HL-60 (cell line): ENCODE measurements at regions not wholly inside any gene's neighbourhood (a gene's known extent, or its start where the extent isn't known, plus 50 kb on each side); places are given as distances from the start of the nearest gene placed in this dataset.
"Not testable (repeated sequence)": the region's sequence is repeated elsewhere in the genome, so short reads cannot be mapped to it uniquely, and the experiment has no call there.

ENCODE experiments used
- DNase-seq, 2 experiments: peaks; one replicate each; pipeline ENCODE4 v3.0.0-alpha.2; 2010 to 2020; ENCODE audit warnings: low read depth in 1 of 2, low spot score in 1 of 2
- H3K27ac ChIP-seq: fragments of 250-450 bp; sonication (Bioruptor Pico); replicated peaks from 2 replicates; pipeline ENCODE4 v1.5.1; 2020; ENCODE audit warnings: mild to moderate bottlenecking, moderate library complexity
- H3K27me3 ChIP-seq: fragments of 250-450 bp; sonication (Bioruptor Pico); 2 replicates; pipeline ENCODE4 v1.5.1; 2021; ENCODE audit warnings: mild to moderate bottlenecking, moderate library complexity; ENCODE audit not compliant: insufficient read depth, poor library complexity, severe bottlenecking
- H3K4me3 ChIP-seq: replicated peaks from 2 replicates; pipeline ENCODE4 v1.5.1; 2011; ENCODE audit warnings: mild to moderate bottlenecking, control low read depth, low read length; ENCODE audit not compliant: insufficient read depth
- GABPA ChIP-seq: IDR thresholded peaks from 2 replicates; pipeline ENCODE4 v1.6.1; 2012; ENCODE audit warnings: low read depth
- POLR2AphosphoS5 ChIP-seq: IDR thresholded peaks from 2 replicates; pipeline ENCODE4 v1.6.1; 2012; ENCODE audit warnings: low read depth
- SPI1 ChIP-seq: IDR thresholded peaks from 2 replicates; pipeline ENCODE4 v1.6.1; 2012; ENCODE audit warnings: low read depth, mild to moderate bottlenecking, borderline replicate concordance
- TF ChIP-seq, protein P1 (sequence below): IDR thresholded peaks from one replicate; pipeline ENCODE4 v1.5.1; 2011; ENCODE audit warnings: low read length, control low read depth, inconsistent platforms; ENCODE audit not compliant: insufficient read depth
- TF ChIP-seq, protein P2 (sequence below): IDR thresholded peaks from 2 replicates; pipeline ENCODE4 v1.6.1; 2012; ENCODE audit warnings: low read depth; ENCODE audit not compliant: insufficient replicate concordance

DNA sequence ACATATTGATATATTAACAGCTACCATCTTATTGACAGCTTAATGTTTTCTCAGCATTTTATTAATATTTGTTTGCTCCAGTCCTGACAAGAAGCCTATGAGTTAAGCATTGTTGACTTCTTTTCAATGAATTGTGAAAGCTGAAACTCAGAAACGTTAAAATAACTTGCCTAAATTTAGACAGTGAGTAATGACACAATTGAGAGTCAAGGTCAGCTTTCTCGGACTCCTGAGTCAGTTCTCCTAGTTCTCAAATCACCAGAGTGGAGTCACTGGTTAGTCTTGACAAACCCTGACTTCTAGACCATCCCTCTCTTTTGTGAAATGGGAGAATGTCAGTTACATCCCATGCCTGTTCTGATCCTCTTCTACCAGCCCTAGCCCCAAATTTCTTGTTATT lies 222.7 kb upstream of the ACO1 start:
- H3K27ac ChIP-seq, result no peak overlapping the region

DNA sequence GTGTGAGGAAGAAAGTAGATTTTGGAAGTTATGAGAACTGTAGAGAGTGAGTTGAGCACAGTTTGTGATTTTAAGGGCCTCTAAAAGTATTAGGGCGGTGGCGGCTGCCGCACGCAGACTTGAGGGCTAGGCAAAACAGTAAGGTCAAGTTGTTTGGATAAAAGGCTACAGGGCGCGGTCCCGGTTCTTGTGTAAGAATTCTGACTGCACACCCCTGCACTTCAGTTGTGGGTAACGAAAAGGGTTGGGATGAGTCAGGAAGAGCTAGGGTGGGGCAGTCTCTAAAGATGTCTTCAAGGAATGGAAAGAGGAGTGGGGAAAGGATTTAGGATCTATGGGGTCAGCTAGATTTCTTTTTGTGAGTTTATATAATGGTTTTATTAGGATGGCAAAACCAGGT lies 218.1 kb upstream of the ACO1 start:
- H3K4me3 ChIP-seq, H3K27me3 ChIP-seq, H3K27ac ChIP-seq, DNase-seq: not testable (repeated sequence)

More for the DNA sequence above, 222.7 kb upstream of the ACO1 start:
- no peak for DNase-seq
- no peak overlapping the region for H3K4me3 ChIP-seq
- no peaks in the 10 kb centered on the region for H3K27me3 ChIP-seq
- TF ChIP-seq GABPA (no peak), SPI1 (no peak), POLR2AphosphoS5 (no peak)
- TF ChIP-seq, protein P1, sequence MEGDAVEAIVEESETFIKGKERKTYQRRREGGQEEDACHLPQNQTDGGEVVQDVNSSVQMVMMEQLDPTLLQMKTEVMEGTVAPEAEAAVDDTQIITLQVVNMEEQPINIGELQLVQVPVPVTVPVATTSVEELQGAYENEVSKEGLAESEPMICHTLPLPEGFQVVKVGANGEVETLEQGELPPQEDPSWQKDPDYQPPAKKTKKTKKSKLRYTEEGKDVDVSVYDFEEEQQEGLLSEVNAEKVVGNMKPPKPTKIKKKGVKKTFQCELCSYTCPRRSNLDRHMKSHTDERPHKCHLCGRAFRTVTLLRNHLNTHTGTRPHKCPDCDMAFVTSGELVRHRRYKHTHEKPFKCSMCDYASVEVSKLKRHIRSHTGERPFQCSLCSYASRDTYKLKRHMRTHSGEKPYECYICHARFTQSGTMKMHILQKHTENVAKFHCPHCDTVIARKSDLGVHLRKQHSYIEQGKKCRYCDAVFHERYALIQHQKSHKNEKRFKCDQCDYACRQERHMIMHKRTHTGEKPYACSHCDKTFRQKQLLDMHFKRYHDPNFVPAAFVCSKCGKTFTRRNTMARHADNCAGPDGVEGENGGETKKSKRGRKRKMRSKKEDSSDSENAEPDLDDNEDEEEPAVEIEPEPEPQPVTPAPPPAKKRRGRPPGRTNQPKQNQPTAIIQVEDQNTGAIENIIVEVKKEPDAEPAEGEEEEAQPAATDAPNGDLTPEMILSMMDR, result no peak
- TF ChIP-seq, protein P2, sequence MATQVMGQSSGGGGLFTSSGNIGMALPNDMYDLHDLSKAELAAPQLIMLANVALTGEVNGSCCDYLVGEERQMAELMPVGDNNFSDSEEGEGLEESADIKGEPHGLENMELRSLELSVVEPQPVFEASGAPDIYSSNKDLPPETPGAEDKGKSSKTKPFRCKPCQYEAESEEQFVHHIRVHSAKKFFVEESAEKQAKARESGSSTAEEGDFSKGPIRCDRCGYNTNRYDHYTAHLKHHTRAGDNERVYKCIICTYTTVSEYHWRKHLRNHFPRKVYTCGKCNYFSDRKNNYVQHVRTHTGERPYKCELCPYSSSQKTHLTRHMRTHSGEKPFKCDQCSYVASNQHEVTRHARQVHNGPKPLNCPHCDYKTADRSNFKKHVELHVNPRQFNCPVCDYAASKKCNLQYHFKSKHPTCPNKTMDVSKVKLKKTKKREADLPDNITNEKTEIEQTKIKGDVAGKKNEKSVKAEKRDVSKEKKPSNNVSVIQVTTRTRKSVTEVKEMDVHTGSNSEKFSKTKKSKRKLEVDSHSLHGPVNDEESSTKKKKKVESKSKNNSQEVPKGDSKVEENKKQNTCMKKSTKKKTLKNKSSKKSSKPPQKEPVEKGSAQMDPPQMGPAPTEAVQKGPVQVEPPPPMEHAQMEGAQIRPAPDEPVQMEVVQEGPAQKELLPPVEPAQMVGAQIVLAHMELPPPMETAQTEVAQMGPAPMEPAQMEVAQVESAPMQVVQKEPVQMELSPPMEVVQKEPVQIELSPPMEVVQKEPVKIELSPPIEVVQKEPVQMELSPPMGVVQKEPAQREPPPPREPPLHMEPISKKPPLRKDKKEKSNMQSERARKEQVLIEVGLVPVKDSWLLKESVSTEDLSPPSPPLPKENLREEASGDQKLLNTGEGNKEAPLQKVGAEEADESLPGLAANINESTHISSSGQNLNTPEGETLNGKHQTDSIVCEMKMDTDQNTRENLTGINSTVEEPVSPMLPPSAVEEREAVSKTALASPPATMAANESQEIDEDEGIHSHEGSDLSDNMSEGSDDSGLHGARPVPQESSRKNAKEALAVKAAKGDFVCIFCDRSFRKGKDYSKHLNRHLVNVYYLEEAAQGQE, result no peak

DNA sequence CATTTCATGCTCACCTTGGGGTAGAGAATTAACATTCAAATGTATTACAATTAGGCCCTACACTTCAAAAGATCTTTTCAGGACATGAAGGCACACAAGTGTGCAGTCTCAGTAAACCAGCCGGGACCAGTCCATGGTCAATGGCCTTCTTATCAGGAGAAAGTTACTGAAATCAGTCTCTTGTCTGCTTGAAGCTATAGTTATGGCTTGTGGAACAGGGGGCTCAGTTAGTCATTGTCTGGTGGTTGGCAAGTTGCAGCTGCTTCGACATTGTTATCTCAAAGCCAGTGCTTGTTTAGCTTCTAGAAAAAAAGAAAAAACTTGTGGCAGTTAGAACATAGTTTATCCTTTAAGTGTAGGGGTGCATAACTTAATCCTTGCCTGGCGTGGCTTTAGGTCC lies 213.1 kb upstream of the ACO1 start:
- no peak for DNase-seq
- H3K27me3 ChIP-seq, result no peaks in the 10 kb centered on the region
- TF ChIP-seq SPI1 (no peak), POLR2AphosphoS5 (no peak), GABPA (no peak)
- TF ChIP-seq, protein P1, result no peak
- TF ChIP-seq, protein P2, result no peak
- no peak overlapping the region for H3K4me3 ChIP-seq
- no peak overlapping the region for H3K27ac ChIP-seq

DNA sequence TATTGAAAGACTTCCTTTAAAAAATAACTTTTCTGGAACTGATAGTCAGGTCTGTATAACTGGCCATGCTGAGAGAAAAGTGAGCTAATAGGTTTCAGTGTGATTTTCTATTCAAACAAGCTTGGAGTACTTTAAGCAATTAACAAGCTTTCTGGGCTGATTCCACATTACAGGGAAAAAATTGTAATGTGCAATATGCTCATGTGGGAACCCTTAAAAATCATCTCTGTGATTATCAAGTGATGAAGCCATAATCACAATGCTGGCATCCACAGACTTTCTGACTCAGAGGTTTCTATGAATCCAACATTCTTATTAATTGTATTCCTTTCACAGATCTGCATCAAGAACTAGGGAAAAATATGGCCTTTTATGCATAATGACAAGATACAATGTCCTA lies 212.2 kb upstream of the ACO1 start:
- Histone ChIP-seq H3K27ac (no peak overlapping the region), H3K4me3 (no peak overlapping the region), H3K27me3 (no peaks in the 10 kb centered on the region)
- no peak for DNase-seq
- TF ChIP-seq, protein P2, result no peak
- TF ChIP-seq POLR2AphosphoS5, result no peak
- TF ChIP-seq GABPA, result no peak
- TF ChIP-seq, protein P1, result no peak
- TF ChIP-seq SPI1, result no peak
